HG03378 (cell line): ENCODE measurements at regions not wholly inside any gene's neighbourhood (a gene's known extent, or its start where the extent isn't known, plus 50 kb on each side); places are given as distances from the start of the nearest gene placed in this dataset.
A peak's percentile ranks its signal among the peaks of the same experiment; 100 is the strongest.
"Not testable (repeated sequence)": the region's sequence is repeated elsewhere in the genome, so short reads cannot be mapped to it uniquely, and the experiment has no call there.

Experiments
- ATAC-seq: cut with Tn5 transposase; IDR thresholded peaks from one replicate; pipeline ENCODE4 v1.9.1; 2021; ENCODE audit warnings: mild to moderate bottlenecking, moderate library complexity; ENCODE audit not compliant: unreplicated experiment

DNA sequence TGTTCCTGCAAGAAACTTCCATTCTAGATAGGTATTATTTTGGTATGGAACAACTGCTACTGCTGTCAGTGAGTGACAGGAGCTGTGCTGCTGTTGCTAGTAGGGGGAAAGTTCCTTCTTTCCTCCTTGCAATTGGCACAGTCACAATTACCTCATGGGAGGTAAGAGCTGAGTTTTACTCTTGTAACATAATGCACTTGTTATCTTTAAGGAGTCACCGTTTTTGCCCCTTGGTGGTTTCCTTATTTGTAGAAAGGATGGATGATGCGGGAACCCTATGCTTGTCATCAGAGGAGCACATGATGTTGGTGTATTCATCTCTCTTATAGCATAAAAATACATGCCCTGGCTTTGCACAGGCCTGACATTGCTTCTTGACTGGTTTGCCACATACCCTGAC lies 234.7 kb upstream of the NPY start:
- ATAC-seq, result no peak

DNA sequence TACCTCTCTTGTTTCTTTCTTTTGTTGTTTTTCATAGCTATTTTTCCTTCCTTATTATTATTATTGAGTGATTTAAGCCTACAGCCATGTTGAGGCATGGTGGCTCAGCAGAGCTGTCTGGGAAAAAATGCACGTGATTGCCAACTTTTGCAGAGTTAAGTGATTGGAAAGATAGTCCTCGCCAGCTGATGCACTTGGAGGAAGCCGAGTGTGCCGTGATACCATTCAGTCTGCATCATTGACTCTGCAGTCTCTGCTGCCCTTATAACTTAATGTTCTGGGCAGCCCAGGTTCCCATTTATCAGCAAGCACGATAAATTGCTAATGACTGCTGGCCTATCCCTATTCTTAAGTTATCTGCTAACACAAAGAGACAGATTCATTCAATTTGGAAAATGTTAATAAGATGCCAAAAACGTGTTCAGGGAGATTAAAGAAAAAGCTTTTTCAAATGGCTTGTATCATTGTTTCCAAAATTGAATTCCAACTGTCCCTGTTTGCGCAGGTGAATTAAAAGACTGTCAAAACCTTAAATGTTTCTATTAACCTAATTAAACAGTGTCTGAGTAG lies 232.9 kb upstream of the NPY start:
- ATAC-seq, result no peak

DNA sequence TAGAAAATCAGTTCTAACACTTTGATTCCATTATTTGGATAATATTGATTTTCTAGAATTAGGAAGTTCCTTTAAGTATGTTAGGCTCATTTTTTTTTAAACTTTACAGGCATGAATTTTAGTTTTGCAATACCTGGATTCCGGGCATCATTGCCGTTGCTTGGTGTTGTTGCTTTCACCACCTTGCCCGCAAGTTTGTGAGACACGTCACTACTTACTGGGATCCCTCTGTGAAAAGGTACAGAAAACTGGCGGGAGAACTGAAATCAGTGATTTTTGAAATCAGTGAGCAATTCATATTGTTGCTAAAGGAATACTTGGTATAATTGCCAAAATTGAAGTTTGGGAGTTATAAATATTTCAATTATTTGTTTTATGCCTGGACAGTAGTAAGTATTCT lies 232.3 kb upstream of the NPY start:
- no peak for ATAC-seq

DNA sequence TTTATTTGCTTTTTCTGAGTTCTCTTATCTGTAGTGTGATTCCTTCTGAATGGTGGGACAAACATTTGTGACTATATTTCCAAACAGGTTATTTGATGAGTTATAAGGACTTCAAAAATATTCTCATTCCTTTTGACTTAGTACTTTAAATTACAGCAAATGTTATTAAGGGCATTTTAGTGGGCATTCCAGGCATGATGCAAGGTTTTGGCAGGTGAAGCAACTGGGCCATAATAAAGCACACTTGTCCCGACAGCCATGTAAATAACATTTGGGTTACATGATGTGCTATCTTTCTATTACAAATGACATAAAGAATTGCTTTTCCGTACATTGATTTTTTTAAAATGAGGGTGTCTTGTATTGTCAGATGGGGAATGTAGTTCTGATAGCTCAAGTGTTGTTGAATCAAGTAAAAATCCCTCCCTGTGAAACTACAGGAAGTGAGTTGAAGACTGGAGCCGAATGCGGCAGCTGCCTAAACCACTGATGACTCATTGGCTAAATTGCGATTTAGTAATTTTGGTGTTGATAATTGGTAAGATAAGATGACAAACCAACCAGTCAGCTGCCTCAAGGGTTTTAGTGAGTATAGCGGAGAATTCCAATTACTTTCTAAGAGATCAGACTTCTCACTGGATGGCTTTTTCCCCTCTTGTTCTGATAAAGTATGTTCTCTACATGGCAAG lies 231.3 kb upstream of the NPY start:
- ATAC-seq, result no peak

DNA sequence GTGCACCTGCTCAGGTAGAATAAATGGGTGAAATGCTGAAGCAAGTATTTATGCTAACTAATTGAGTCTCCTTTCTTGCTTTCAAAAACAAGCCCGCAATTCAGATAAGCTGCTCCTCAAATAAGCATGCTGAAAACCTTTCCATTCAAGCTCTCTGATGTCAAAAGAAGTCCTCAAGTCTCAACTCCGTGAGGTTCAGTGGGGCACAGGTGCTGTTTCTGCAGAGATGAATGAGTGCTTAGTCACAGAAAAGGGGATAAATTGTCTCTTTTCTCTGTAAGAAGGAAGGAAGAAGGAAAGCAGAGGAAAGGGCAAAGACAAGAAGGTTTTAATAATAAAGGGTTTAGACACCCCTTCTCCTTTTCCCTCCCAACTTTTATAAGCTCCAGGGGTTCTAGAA lies 229.8 kb upstream of the NPY start:
- ATAC-seq, result no peak

DNA sequence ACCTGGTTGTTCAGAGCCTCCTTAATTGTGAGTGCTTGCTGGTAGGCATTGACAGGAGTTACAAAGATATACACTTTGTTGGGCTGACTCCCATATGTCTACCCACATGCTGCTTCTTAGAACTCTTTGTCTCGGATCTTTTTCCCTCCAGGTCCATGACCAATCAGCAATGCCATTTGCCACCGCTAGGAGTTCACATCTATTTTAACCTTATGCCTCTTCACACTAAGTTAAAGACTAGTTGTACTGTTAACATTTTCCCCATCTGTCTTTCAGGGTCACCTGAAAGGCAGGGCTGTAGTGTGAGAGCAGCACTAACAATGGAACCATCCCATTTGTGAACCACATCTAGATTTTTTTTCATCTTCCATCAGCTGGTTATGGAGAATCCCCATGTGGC lies 226.7 kb upstream of the NPY start:
- ATAC-seq, result no peak

DNA sequence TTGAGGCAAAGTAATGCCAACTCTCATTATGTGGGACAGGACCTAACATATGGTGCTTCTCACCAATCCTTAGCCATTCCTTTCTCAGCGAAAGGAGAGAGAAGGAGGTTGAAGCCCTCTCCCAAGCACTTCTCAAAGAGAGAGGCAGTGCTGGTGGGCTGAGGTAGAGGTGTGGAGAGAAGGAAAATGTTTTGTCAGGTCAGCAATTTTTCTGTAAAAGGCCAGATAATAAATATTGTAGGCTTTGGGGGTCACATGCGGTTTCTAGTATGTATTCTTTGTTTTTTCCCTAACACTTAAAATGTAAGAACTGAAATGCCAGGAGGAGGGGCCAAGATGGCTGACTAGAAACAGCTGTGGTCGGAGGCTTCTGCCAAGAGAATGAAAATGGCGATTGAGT lies 225.0 kb upstream of the NPY start:
- no peak for ATAC-seq

DNA sequence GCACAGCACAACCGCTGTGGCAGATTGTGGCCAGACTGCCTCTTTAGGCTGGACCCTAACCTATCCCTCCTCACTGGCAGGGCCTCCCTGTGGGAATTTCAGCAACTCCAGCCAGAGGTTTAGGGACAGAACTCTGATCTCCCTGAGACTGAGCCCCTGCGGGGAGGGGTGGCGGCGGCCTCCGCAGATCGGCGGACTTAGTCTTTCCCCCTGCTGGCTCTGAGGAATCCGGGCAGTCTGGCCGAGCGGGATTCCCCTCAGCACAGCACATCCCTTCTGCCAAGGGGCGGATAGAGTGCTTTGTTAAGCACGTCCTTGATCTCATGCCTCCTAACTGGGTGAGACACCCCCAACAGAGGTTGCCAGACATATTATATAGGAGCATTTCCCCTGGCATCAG lies 224.2 kb upstream of the NPY start:
- no peak for ATAC-seq

DNA sequence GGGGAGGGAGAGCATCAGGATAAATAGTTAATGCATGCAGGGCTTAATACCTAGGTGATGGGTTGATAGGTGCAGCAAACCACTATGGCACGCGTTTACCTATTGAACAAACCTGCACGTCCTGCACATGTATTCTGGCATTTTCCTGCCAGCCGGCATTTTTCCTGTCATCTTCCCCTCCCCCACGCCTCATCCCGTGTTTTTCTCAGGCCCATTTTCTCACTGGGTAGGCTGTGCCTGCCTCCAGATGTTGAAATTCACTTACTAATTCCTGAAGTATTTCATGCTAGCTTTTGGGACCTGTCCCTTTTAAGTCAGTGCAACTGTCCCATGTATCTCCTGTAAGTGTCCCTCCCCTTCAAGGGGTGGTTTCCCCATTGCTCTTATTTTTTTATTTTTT lies 220.3 kb upstream of the NPY start:
- ATAC-seq, result no peak

DNA sequence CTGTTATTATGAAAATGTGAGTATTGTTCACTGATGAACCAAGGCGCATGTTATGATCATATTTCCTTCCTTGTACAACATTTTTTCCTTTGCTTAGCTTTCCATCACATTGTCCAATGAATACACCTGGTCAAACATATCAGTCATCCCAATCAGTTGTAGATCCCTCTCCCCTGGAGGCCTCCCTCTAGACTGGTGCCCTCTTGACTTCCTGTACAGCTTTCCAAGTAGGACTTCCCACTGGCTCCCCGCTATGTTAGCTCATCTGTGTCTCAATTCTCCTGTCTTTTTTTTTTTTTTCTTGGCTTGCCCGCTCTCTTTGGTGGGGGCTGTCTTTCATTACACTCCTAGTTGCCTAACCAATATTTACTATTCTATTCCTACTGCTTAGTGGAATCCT lies 214.2 kb upstream of the NPY start:
- no peak for ATAC-seq

DNA sequence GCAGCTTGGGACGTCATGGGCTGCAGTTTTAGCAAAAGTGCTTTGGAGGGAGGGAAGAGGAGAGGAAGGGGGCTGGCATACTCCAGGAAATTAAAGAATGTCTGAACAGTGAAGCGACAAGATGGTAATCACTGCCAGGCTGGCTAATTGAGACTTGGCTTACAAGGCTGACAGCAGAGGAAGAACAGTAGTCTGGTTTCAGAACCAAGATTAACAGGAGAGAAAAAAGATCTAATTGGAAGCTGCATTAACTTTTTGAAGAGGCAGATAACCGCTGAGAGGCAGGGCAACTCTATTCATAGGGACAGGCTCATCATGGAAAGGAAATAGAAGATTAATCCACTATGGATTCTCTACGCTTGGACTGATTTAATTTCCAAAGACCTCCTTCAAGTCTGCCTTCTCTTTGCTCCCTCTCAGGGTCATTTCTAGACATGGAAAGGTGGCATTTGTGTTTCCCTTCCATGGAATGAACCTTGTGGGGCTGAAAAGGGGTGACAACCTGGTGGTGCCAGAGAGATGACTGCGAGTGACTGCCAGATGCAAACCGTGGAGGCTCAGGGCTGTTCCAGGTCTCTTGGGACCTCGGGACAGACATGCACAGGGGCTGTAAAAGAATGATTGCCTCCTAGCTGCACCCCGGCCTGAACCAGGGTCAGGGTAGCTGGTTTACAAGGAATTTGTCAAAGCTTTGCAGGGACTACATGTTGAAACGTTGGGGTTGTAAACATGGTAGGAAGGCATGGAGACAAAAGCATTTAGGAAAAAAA lies 210.2 kb upstream of the NPY start:
- no peak for ATAC-seq

DNA sequence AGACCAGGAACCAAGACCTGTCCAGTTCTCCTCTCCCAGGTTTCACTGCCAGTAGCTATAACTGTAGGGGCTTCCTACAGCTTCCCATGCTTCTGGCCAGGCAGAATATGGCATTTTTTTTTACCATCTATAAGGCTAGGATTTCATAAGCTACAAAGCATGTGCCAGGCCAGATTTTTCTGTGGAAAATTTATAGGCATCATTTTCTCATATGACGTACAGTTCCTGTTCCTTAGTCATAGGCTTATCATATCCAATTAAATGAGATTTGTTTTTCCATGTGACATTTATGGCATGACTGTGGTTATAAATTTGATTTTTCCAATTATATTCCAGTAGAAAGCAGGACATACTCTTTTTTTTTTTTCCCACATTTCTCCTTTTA lies 208.6 kb upstream of the NPY start:
- ATAC-seq, result no peak

DNA sequence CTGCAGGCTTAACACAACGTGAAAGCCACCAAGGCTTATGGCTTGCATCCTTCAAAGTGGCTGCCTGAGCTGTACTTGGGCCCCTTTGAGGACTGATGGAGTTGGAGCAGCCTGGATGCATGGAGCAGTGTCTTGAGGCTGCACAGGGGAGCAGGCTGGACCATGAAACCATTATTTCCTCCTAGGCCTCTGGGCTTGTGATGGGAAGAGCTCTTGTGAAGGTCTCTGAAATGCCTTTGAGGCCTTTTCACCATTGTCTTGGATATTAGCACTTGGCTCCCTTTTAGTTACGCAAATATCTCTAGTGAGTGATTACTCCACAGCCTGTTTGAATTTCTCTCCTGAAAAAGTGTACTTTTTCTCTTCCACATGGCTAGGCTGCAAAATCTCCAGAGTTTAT lies 201.2 kb upstream of the NPY start:
- ATAC-seq, result no peak

DNA sequence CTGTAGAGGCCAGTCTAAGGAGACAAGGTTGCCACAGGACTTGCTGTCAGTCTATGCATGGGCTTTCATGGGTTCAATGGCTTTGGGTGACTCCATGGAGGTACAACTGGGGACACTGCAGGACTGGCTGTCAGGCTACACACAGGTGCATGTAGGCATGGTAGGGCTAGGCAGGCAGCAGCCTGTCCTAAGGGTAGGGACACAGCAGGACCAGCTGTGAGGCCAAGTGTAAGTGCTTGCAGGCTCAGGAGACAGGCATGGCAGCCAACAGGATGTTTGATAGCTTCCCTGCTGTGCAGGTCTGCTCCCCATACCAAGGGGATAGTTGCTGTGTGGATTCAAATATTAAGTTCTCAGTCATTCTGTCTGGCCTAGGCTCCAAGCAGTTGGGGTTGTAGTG lies 181.0 kb upstream of the NPY start:
- ATAC-seq, result no peak

DNA sequence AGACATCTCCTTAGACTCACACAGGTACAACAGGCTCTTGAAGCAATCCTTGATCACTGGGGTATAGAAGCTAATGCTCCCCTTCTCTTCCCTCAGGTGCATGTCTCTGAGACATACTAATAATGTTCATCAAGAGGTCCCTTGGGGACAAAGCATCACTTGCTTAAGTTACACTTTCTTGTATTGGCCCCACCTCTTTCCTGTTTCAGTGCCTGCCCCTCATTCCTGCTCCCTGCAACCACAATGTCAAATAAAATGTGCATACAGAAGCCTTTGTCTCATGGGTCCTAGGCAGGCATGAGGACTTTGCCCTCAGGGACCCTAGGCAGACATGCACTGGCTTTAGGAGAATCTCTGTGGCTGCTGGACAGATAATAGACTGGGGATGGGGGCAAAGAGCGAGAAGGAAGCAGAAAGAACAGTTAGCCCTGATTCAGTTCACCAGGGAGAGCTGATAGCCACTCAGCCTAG lies 175.0 kb upstream of the NPY start:
- ATAC-seq, result peak; percentile 84

DNA sequence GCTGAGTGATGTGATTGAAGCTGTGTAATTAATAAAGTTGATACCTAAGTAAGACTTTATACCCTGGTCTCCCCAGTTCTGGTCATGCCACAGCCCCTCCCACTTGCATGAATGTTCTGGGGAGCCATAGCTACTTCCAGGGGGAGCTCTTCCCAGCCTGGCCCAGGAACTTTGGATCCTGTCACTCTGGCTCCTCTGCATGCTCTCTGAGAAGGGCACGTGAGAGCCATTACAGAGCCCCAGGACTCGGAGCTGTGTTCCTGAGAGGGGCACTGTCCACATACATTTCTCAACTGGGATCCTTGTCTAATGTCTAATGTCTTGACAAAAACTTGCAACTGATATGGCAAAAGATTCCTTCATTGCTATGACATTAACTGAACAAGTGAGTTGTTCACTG lies 173.9 kb upstream of the NPY start:
- no peak for ATAC-seq

DNA sequence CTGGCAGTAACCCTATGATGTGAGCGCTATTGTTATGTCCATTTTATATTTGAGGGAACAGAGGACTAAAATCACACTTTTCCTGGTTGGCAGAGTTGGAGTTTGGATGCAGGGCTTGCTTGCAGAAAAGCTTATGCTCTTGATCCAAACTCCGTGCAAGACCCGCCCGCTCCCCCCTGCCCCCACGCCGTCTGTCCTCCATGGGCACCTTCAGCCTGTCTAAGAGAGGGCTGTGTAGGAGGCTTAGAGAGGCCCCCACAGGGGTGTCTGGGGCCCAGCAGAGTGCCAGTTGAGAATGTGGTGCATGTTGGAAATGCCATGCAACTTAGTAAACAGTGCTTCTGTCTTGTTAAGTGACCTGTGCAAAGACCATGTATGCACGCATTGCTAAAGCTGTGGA lies 170.5 kb upstream of the NPY start:
- no peak for ATAC-seq

DNA sequence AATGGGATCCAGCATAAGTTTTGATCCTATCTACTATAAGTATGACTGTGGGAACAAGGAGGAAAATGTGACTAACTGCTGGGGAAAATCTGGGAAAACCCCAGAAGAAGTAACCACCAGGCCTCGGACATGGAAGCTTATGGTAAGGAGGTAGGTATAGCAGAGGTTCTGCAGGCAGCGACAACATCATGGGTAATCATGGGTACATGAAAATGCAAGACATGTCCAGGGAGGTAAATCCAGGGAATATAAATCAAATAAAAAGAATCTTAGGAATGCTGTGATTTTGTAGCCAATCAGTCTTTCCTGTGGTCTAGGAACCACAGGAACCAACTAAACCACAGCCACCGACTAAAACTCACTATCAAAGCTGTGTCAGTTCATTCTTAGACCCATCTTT lies 168.3 kb upstream of the NPY start:
- ATAC-seq, result no peak

DNA sequence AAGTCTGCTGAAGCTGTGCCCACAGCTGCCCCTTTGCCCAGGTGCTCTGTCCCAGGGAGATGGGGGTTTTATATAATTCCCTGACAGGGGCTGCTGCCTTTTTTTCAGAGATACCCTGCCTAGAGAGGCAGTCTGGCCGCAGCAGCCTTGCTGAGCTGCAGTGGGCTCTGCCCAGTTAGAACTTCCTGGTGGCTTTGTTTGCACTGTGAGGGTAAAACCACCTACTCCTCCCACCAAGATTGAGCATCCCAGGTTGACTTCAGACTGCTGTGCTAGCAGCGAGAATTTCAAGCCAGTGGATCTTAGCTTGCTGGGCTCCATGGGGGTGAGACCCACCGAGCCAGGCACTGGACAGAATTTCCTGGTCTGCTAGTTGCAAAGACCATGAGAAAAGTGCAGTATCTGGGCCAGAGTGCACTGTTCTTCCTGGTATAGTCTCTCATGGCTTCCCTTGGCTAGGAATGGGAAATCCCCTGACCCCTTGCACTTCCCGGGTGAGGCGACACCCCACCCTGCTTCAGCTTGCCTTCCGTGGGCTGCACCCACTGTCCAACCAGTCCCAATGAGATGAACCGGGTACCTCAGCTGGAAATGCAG lies 166.0 kb upstream of the NPY start:
- ATAC-seq, result not testable (repeated sequence)

DNA sequence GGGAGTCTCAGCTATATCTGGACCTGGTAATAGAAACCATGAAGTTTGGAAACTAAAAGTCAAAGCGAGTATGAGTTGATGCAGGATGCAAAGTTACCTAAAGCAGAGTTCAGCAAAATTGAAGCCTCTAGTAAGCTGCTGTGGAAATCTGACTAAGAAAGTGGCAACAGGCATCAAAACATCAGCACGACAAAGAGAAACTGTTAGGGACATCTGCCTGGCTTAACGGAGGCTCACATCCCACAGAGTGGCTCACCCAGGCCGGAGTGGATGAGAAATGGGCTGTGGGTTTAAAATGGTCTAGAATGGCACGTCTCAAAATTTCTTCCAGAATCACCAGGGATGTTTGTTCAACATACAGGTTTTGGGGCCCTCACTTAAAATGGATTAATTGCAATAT lies 164.1 kb upstream of the NPY start:
- no peak for ATAC-seq

DNA sequence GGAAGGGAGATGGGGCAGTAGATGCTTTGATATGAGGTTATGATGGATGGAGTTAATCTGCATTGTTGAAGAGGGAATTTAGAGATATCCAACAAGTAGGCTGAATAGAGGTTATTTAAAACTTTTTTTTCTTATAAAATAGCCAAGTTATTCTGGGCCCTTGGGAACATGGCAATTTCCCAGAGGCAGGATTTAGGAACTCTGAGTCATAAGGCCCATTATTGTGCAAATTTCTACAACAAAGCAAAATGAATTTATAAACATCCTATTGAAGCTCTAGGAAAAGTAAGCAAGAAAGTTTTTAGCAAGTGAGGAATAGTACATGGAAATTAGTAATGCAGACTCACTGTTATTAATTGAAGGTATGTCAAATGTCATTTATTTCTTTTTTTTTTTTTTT lies 160.9 kb upstream of the NPY start:
- no peak for ATAC-seq

DNA sequence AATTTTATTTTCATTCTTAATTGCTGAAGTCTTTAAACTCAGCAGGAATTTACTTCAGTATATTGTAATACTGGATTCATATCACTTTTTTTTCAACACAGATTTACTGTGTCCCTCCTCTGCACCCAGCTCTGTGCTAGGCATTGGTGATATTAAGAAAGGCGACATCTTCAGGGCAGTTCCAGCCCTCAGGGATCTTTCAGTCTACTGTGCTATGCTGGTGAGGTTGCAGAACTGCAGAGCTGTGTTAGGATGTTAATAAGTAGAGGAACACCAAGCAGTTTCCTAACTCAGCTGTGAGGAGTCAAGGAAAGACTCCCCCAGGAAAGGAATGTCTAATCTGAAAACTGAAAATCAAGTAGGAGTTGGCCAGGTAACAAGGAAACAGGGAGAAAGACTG lies 158.2 kb upstream of the NPY start:
- ATAC-seq, result no peak
